NCI-H2107 treated with DMSO at 0.1 percent for 48 hours (cell line): ENCODE measurements at regions not wholly inside any gene's neighbourhood (a gene's known extent, or its start where the extent isn't known, plus 50 kb on each side); places are given as distances from the start of the nearest gene placed in this dataset.

Experiments used
- DNase-seq: peaks from one replicate; lab custom pipeline; 2025; ENCODE audit not compliant: unreplicated experiment; lab: John Stamatoyannopoulos, UW

GRCh38 chr4:123308667-123309066 lies 87.9 kb upstream of the SPRY1 start:
- DNase-seq = no peak

GRCh38 chr4:123312116-123312515 lies 84.5 kb upstream of the SPRY1 start:
- no peak for DNase-seq

GRCh38 chr4:123312951-123313592 lies 83.5 kb upstream of the SPRY1 start:
- no peak for DNase-seq

- DNase-seq = no peak
Observed at GRCh38 chr4:123315617-123316016, 81.0 kb upstream of the SPRY1 start.

- no peak for DNase-seq
Observed at GRCh38 chr4:123317211-123317610, 79.4 kb upstream of the SPRY1 start.

- no peak for DNase-seq
Observed at GRCh38 chr4:123319639-123320038, 77.0 kb upstream of the SPRY1 start.

GRCh38 chr4:123323998-123324397 lies 72.6 kb upstream of the SPRY1 start:
- DNase-seq = no peak

- no peak for DNase-seq
Observed at GRCh38 chr4:123325241-123325681, 71.3 kb upstream of the SPRY1 start.

GRCh38 chr4:123327346-123327745 lies 69.2 kb upstream of the SPRY1 start:
- DNase-seq = no peak

GRCh38 chr4:123327846-123328429 lies 68.7 kb upstream of the SPRY1 start:
- no peak for DNase-seq

- no peak for DNase-seq
Observed at GRCh38 chr4:123338715-123339114, 57.9 kb upstream of the SPRY1 start.

- DNase-seq = no peak
Observed at GRCh38 chr4:123339507-123340380, 56.9 kb upstream of the SPRY1 start.

- no peak for DNase-seq
Observed at GRCh38 chr4:123340381-123340701, 56.3 kb upstream of the SPRY1 start.

GRCh38 chr4:123342498-123342897 lies 54.1 kb upstream of the SPRY1 start:
- DNase-seq = no peak

- no peak for DNase-seq
Observed at GRCh38 chr4:123343400-123344041, 53.1 kb upstream of the SPRY1 start.

- no peak for DNase-seq
Observed at GRCh38 chr4:123345137-123345934, 51.3 kb upstream of the SPRY1 start.

GRCh38 chr4:123345935-123346300 lies 50.7 kb upstream of the SPRY1 start:
- DNase-seq = no peak

GRCh38 chr4:123346330-123346940 lies 50.2 kb upstream of the SPRY1 start:
- no peak for DNase-seq
